ENCODE measurements at regions not wholly inside any gene's neighbourhood (a gene's known extent, or its start where the extent isn't known, plus 50 kb on each side); places are given as distances from the start of the nearest gene placed in this dataset. TPM values are rescaled to one million over a fixed set of nuclear protein-coding genes. Genes with fewer than 3 reads are reported as not detected.

- H3K9me3 ChIP-seq = no peaks in the 10 kb centered on the region
- no peak overlapping the region for H3K4me3 ChIP-seq
- no peaks in the 10 kb centered on the region for H3K27me3 ChIP-seq
- DNase-seq (ENCODE audit: extremely low spot score in 2 of 2) = no peak
- no peaks in the 10 kb centered on the region for H3K36me3 ChIP-seq
- H3K27ac ChIP-seq = no peak overlapping the region
- no peak for TF ChIP-seq POLR2AphosphoS5 (IDR thresholded peaks at IDR 0.05; ENCODE audit: insufficient read depth in 1 of 2, low read depth in 1 of 2)
- no peak for TF ChIP-seq POLR2A (IDR thresholded peaks at IDR 0.05)
- TF ChIP-seq CTCF (IDR thresholded peaks at IDR 0.05) = no peak
- intact Hi-C loops (cut with DNase I) = no loop called here
- no peaks in the 10 kb centered on the region for H3K4me1 ChIP-seq
Observed at GRCh38 chr18:52287151-52287550, 52.8 kb upstream of the DCC start.

- Histone ChIP-seq H3K36me3 (no peaks in the 10 kb centered on the region), H3K27me3 (no peaks in the 10 kb centered on the region), H3K27ac (no peak overlapping the region), H3K4me3 (no peak overlapping the region), H3K4me1 (no peaks in the 10 kb centered on the region), H3K9me3 (no peaks in the 10 kb centered on the region)
- no peak for TF ChIP-seq CTCF (IDR thresholded peaks at IDR 0.05)
- no peak for TF ChIP-seq POLR2A (IDR thresholded peaks at IDR 0.05)
- no peak for TF ChIP-seq POLR2AphosphoS5 (IDR thresholded peaks at IDR 0.05; ENCODE audit: insufficient read depth in 1 of 2, low read depth in 1 of 2)
- intact Hi-C loops (cut with DNase I) = no loop called here
- DNase-seq (ENCODE audit: extremely low spot score in 2 of 2) = no peak
Observed at GRCh38 chr18:52288403-52289004, 51.5 kb upstream of the DCC start.

- TF ChIP-seq POLR2A (IDR thresholded peaks at IDR 0.05) (no peak), POLR2AphosphoS5 (IDR thresholded peaks at IDR 0.05; ENCODE audit: insufficient read depth in 1 of 2, low read depth in 1 of 2) (no peak), CTCF (IDR thresholded peaks at IDR 0.05) (no peak)
- intact Hi-C loops (cut with DNase I) = no loop called here
- no peak overlapping the region for H3K4me3 ChIP-seq
Observed at GRCh38 chr18:52289392-52289791, 50.6 kb upstream of the DCC start.

More at GRCh38 chr18:52289392-52289791, 50.6 kb upstream of the DCC start:
- Histone ChIP-seq H3K27ac (no peak overlapping the region), H3K9me3 (no peaks in the 10 kb centered on the region), H3K36me3 (no peaks in the 10 kb centered on the region), H3K27me3 (no peaks in the 10 kb centered on the region), H3K4me1 (no peaks in the 10 kb centered on the region)
- no peak for DNase-seq (ENCODE audit: extremely low spot score in 2 of 2)

Small RNA genes lying in the stretch of these regions (small RNA-seq; reads per million reads assigned to genes)
- not detected for gene RNU1-46P

All from vagina (tissue), 2 donors.